ENCODE measurements at regions not wholly inside any gene's neighbourhood (a gene's known extent, or its start where the extent isn't known, plus 50 kb on each side); places are given as distances from the start of the nearest gene placed in this dataset.

GRCh38 chr14:62168564-62169155 is 406.4 kb downstream of the SNAPC1 start:
- DNase-seq = no peak

GRCh38 chr14:62179367-62180018 is 417.3 kb downstream of the SNAPC1 start:
- DNase-seq = peak; percentile 20 to 28

GRCh38 chr14:62181591-62181990 is 419.4 kb downstream of the SNAPC1 start:
- DNase-seq = no peak

- DNase-seq = no peak
Measured at GRCh38 chr14:62185078-62185477, 422.9 kb downstream of the SNAPC1 start.

- DNase-seq = no peak
Measured at GRCh38 chr14:62187265-62187664, 425.0 kb downstream of the SNAPC1 start.

- no peak for DNase-seq
Measured at GRCh38 chr14:62189698-62190097, 427.5 kb downstream of the SNAPC1 start.

GRCh38 chr14:62206456-62206855 is 444.2 kb downstream of the SNAPC1 start:
- no peak for DNase-seq

- no peak for DNase-seq
Measured at GRCh38 chr14:62209287-62209899, 447.2 kb downstream of the SNAPC1 start.

- no peak for DNase-seq
Measured at GRCh38 chr14:62213516-62213915, 451.3 kb downstream of the SNAPC1 start.

- no peak for DNase-seq
Measured at GRCh38 chr14:62216121-62216520, 453.9 kb downstream of the SNAPC1 start.

GRCh38 chr14:62234849-62235248 is 472.6 kb downstream of the SNAPC1 start:
- no peak for DNase-seq

- DNase-seq = no peak
Measured at GRCh38 chr14:62244221-62244620, 482.0 kb downstream of the SNAPC1 start.

- no peak for DNase-seq
Measured at GRCh38 chr14:62247266-62247665, 485.0 kb downstream of the SNAPC1 start.

- no peak for DNase-seq
Measured at GRCh38 chr14:62251237-62251636, 489.0 kb downstream of the SNAPC1 start.

GRCh38 chr14:62253171-62253570 is 491.0 kb downstream of the SNAPC1 start:
- no peak for DNase-seq

- DNase-seq = no peak
Measured at GRCh38 chr14:62253911-62254310, 491.7 kb downstream of the SNAPC1 start.

- no peak for DNase-seq
Measured at GRCh38 chr14:62269204-62269603, 507.0 kb downstream of the SNAPC1 start.

- DNase-seq = no peak
Measured at GRCh38 chr14:62270236-62270635, 508.0 kb downstream of the SNAPC1 start.

- DNase-seq = no peak
Measured at GRCh38 chr14:62280366-62280765, 518.1 kb downstream of the SNAPC1 start.

- no peak for DNase-seq
Measured at GRCh38 chr14:62283837-62284236, 521.6 kb downstream of the SNAPC1 start.

- no peak for DNase-seq
Measured at GRCh38 chr14:62289471-62289870, 527.3 kb downstream of the SNAPC1 start.

GRCh38 chr14:62301080-62301479 is 538.9 kb downstream of the SNAPC1 start:
- no peak for DNase-seq

- no peak for DNase-seq
Measured at GRCh38 chr14:62301911-62302310, 539.7 kb downstream of the SNAPC1 start.

- no peak for DNase-seq
Measured at GRCh38 chr14:62303437-62303836, 541.2 kb downstream of the SNAPC1 start.

- DNase-seq = no peak
Measured at GRCh38 chr14:62304257-62304656, 542.0 kb downstream of the SNAPC1 start.
